Keratinocyte (primary cell): ENCODE measurements at regions not wholly inside any gene's neighbourhood (a gene's known extent, or its start where the extent isn't known, plus 50 kb on each side); places are given as distances from the start of the nearest gene placed in this dataset.

Experiments
- EZH2 ChIP-seq: IDR thresholded peaks from one replicate; pipeline ENCODE4 v1.6.1; 2012; ENCODE audit warnings: inconsistent platforms, mild to moderate bottlenecking, low read length, moderate library complexity
- TF ChIP-seq, protein P1 (sequence below), 3 experiments: IDR thresholded peaks in 1 of 3; conservative IDR thresholded peaks in 1 of 3; optimal IDR thresholded peaks in 1 of 3; 2 replicates in 2 of 3; 3 replicates in 1 of 3; pipeline versions ENCODE3 to v1.5.1; 2011; ENCODE audit warnings: low read length in 3 of 3, mild to moderate bottlenecking in 3 of 3, moderate library complexity in 2 of 3, control low read depth in 1 of 3, inconsistent platforms in 1 of 3; ENCODE audit not compliant: insufficient read depth in 2 of 3; ENCODE audit errors: extremely low read depth in 1 of 3

DNA sequence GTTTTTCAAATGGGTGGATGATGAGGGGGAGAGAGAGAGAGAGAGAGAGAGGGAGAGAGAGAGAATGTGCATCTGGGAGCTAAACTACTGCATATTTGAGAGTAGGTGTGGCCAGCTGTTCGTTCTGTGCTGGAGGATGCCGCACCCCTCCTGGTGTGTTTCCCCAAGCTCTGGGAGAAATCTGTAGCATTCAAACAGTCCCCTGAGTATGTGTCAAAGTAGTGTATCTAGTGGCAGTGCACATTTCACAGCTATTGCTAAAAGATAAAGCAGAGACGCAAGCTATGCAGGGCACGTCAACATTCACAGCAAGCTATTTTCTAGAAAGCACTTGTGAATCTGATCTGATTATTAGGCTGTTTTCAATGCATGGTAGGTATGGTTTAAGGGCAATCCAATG is 83.5 kb upstream of the LIMCH1 start:
- TF ChIP-seq, protein P1, sequence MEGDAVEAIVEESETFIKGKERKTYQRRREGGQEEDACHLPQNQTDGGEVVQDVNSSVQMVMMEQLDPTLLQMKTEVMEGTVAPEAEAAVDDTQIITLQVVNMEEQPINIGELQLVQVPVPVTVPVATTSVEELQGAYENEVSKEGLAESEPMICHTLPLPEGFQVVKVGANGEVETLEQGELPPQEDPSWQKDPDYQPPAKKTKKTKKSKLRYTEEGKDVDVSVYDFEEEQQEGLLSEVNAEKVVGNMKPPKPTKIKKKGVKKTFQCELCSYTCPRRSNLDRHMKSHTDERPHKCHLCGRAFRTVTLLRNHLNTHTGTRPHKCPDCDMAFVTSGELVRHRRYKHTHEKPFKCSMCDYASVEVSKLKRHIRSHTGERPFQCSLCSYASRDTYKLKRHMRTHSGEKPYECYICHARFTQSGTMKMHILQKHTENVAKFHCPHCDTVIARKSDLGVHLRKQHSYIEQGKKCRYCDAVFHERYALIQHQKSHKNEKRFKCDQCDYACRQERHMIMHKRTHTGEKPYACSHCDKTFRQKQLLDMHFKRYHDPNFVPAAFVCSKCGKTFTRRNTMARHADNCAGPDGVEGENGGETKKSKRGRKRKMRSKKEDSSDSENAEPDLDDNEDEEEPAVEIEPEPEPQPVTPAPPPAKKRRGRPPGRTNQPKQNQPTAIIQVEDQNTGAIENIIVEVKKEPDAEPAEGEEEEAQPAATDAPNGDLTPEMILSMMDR (optimal IDR thresholded peaks at IDR 0.05 in 1 of 3, IDR thresholded peaks at IDR 0.05 in 1 of 3, conservative IDR thresholded peaks at IDR 0.05 in 1 of 3; ENCODE audit: extremely low read depth in 1 of 3, insufficient read depth in 2 of 3, low read length in 3 of 3), result no peak
- no peak for TF ChIP-seq EZH2
